ENCODE measurements at regions not wholly inside any gene's neighbourhood (a gene's known extent, or its start where the extent isn't known, plus 50 kb on each side); places are given as distances from the start of the nearest gene placed in this dataset.

DNA sequence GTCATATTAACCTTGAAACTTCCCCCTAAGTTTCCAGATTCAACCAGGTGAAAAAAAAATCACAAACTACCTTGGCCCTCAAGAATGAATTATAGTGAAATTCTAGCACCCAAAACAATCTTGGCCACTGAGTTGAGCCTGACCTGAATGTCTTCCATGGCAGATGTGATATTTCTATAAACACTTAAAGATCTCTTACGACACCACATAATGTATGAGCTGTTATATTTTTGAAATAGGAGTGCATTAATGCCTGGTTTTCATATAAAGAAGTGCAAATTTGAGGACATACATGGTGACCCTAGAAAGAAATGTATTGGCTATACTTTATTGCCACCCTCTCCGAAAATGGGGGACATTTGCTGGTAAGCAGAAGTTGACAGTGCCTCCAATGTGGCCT lies 584.1 kb upstream of the KCND2 start:
- TF ChIP-seq, protein P1, sequence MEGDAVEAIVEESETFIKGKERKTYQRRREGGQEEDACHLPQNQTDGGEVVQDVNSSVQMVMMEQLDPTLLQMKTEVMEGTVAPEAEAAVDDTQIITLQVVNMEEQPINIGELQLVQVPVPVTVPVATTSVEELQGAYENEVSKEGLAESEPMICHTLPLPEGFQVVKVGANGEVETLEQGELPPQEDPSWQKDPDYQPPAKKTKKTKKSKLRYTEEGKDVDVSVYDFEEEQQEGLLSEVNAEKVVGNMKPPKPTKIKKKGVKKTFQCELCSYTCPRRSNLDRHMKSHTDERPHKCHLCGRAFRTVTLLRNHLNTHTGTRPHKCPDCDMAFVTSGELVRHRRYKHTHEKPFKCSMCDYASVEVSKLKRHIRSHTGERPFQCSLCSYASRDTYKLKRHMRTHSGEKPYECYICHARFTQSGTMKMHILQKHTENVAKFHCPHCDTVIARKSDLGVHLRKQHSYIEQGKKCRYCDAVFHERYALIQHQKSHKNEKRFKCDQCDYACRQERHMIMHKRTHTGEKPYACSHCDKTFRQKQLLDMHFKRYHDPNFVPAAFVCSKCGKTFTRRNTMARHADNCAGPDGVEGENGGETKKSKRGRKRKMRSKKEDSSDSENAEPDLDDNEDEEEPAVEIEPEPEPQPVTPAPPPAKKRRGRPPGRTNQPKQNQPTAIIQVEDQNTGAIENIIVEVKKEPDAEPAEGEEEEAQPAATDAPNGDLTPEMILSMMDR (IDR thresholded peaks at IDR 0.05): no peak
- no peak for TF ChIP-seq EZH2 (IDR thresholded peaks at IDR 0.05; ENCODE audit: borderline replicate concordance, insufficient read depth, low read depth, low read length, poor library complexity, severe bottlenecking)
